Uterus (tissue), 3 donors: ENCODE measurements at regions not wholly inside any gene's neighbourhood (a gene's known extent, or its start where the extent isn't known, plus 50 kb on each side); places are given as distances from the start of the nearest gene placed in this dataset.

Experiments used
- DNase-seq, 2 donors: peaks; one replicate each; pipeline ENCODE4 v3.0.0-alpha.2; 2019 to 2020
- H3K27ac ChIP-seq, 2 donors: fragments of 200-600 bp; sonication (generic); 1 replicate in 1 of 2; 2 replicates in 1 of 2; pipeline ENCODE4 v1.5.1; 2016 to 2018
- H3K27me3 ChIP-seq, 2 donors: fragments of 200-600 bp; sonication (generic); one replicate each; pipeline ENCODE4 v1.5.1; 2018 to 2019; ENCODE audit warnings: control low read depth in 1 of 2
- H3K36me3 ChIP-seq, 2 donors: fragments of 200-600 bp; sonication (generic); one replicate each; pipeline ENCODE4 v1.5.1; 2019; ENCODE audit warnings: control low read depth in 1 of 2
- H3K4me1 ChIP-seq, 2 donors: fragments of 200-600 bp; sonication (generic); one replicate each; pipeline ENCODE4 v1.5.1; 2018 to 2019; ENCODE audit warnings: control low read depth in 1 of 2
- H3K4me3 ChIP-seq, 2 donors: fragments of 200-600 bp; sonication (generic); 1 replicate in 1 of 2; 2 replicates in 1 of 2; pipeline ENCODE4 v1.5.1; 2018 to 2019; ENCODE audit warnings: mild to moderate bottlenecking in 1 of 2
- H3K9me3 ChIP-seq, 2 donors: fragments of 200-600 bp; sonication (generic); one replicate each; pipeline ENCODE4 v1.5.1; 2019; ENCODE audit warnings: control low read depth in 1 of 2
- POLR2A ChIP-seq, 2 donors: fragments of 450-650 bp; IDR thresholded peaks; one replicate each; pipeline ENCODE4 v1.6.1; 2016; ENCODE audit warnings: antibody characterized with exemption in 2 of 2, mild to moderate bottlenecking in 1 of 2, moderate library complexity in 1 of 2
- intact Hi-C: fragments of 100-400 bp; cut with DNase I; formaldehyde crosslinking; loops from one replicate; pipeline ENCODE4 v1.15.1; 2023; ENCODE audit warnings: low total_unique reads
- TF ChIP-seq, protein P1 (sequence below), 4 experiments: fragments of 200-600 bp in 2 of 4; fragments of 450-650 bp in 2 of 4; sonication (generic) in 2 of 4; IDR thresholded peaks; one replicate each; pipeline ENCODE4 v1.5.1; 2016 to 2019; ENCODE audit warnings: antibody characterized with exemption in 4 of 4, mild to moderate bottlenecking in 2 of 4, moderate library complexity in 1 of 4
- donor health status: DM: yes; HTN: yes; CAD: no.

DNA sequence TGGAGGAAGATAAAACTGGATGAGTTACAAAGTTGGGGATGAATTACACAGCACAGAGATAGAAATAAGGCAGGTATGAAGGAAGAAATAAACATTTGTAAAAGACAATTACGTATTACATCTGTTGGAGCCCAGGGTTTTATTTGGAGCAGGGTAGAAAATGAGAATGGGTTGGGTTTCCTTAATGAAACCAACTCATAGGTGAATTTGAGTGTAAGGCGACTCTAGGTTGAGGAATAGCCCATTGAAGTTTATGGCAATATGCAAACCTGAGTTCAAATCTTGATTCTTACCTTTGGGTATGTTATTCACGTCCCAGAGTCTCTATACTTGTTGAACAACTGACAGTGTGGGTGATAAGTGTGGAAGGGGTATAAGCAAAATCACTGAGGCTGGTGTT lies 422.3 kb upstream of the WWC1 start:
- H3K36me3 ChIP-seq = no peaks in the 10 kb centered on the region
- no peak for DNase-seq
- no peaks in the 10 kb centered on the region for H3K27me3 ChIP-seq
- H3K4me1 ChIP-seq = no peaks in the 10 kb centered on the region
- H3K4me3 ChIP-seq = no peak overlapping the region
- H3K9me3 ChIP-seq = no peaks in the 10 kb centered on the region
- no peak overlapping the region for H3K27ac ChIP-seq
- TF ChIP-seq POLR2A (IDR thresholded peaks at IDR 0.05) = no peak
- TF ChIP-seq, protein P1, sequence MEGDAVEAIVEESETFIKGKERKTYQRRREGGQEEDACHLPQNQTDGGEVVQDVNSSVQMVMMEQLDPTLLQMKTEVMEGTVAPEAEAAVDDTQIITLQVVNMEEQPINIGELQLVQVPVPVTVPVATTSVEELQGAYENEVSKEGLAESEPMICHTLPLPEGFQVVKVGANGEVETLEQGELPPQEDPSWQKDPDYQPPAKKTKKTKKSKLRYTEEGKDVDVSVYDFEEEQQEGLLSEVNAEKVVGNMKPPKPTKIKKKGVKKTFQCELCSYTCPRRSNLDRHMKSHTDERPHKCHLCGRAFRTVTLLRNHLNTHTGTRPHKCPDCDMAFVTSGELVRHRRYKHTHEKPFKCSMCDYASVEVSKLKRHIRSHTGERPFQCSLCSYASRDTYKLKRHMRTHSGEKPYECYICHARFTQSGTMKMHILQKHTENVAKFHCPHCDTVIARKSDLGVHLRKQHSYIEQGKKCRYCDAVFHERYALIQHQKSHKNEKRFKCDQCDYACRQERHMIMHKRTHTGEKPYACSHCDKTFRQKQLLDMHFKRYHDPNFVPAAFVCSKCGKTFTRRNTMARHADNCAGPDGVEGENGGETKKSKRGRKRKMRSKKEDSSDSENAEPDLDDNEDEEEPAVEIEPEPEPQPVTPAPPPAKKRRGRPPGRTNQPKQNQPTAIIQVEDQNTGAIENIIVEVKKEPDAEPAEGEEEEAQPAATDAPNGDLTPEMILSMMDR (IDR thresholded peaks at IDR 0.05) = no peak
- intact Hi-C loops = no loop called here

DNA sequence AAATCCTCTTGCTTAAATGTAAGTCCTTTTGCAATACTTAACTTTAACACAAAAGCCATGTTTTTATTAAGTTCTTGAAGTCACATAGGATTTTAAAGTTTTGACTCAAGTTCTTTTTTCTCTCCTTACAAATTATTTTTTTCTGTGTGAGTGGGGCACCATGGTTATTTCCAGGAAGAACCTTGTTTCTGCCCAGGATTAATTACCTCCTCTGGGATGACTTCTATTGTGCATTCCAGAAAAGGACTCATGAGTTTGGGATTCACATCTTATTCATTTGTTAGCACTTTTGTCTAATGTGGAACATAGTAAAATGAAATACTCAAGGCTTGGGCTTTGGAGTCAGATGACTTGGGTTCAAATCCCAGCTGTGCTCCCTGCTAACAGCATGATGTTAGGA lies 421.4 kb upstream of the WWC1 start:
- no peak for TF ChIP-seq POLR2A (IDR thresholded peaks at IDR 0.05)
- TF ChIP-seq, protein P1 (IDR thresholded peaks at IDR 0.05) = no peak
- no peak for DNase-seq

DNA sequence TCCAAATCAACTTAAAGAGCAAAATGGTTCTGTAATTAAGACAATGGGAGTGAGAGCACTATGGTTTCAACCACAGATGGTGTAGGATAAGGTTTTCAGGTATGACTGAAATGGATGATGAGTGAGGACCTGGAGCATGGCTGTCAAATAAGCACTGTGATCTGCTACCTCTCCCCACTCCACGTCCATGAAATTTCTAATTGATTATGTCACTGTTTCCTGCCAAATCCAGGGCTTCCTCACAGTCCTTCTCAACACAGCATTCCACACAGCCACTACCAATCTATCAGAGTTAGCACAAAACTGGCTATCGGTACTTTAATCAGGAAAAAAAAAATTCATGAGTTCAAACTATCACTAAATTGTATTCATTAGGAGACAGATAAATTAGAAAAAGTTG lies 420.4 kb upstream of the WWC1 start:
- TF ChIP-seq POLR2A (IDR thresholded peaks at IDR 0.05) = no peak
- TF ChIP-seq, protein P1 (IDR thresholded peaks at IDR 0.05) = no peak

More for the DNA sequence above, 421.4 kb upstream of the WWC1 start:
- Histone ChIP-seq H3K27ac (no peak overlapping the region), H3K9me3 (no peaks in the 10 kb centered on the region), H3K36me3 (no peaks in the 10 kb centered on the region), H3K4me3 (no peak overlapping the region), H3K27me3 (no peaks in the 10 kb centered on the region), H3K4me1 (no peaks in the 10 kb centered on the region)
- intact Hi-C loops = no loop called here

DNA sequence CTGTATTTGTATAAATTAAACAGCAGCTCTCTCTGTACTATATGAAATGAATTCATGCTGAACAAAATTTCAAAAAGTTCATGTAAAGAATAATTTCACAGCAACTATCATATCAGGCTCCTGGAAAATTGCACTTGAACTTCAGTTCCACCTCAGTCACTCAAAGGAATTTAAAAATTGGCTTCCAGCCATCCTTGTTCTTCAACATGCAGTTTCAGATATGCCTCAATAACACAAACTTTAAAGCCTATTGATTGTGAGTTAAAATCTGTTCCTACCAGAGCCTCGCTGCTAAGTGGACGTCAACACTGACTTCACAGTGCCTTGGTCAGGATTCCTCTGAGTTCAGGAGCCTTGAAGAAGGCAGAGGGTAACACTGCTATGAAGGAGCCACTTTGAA lies 418.7 kb upstream of the WWC1 start:
- H3K4me1 ChIP-seq = no peaks in the 10 kb centered on the region
- no peaks in the 10 kb centered on the region for H3K9me3 ChIP-seq
- DNase-seq = no peak
- H3K27me3 ChIP-seq = no peaks in the 10 kb centered on the region
- no peaks in the 10 kb centered on the region for H3K36me3 ChIP-seq
- no peak overlapping the region for H3K27ac ChIP-seq
- H3K4me3 ChIP-seq = no peak overlapping the region
- intact Hi-C loops = no loop called here
- no peak for TF ChIP-seq POLR2A (IDR thresholded peaks at IDR 0.05)
- TF ChIP-seq, protein P1 (IDR thresholded peaks at IDR 0.05) = no peak

More for the DNA sequence above, 420.4 kb upstream of the WWC1 start:
- Histone ChIP-seq H3K36me3 (no peaks in the 10 kb centered on the region), H3K27me3 (no peaks in the 10 kb centered on the region), H3K27ac (no peak overlapping the region), H3K9me3 (no peaks in the 10 kb centered on the region), H3K4me3 (no peak overlapping the region), H3K4me1 (no peaks in the 10 kb centered on the region)
- intact Hi-C loops = no loop called here
- no peak for DNase-seq

DNA sequence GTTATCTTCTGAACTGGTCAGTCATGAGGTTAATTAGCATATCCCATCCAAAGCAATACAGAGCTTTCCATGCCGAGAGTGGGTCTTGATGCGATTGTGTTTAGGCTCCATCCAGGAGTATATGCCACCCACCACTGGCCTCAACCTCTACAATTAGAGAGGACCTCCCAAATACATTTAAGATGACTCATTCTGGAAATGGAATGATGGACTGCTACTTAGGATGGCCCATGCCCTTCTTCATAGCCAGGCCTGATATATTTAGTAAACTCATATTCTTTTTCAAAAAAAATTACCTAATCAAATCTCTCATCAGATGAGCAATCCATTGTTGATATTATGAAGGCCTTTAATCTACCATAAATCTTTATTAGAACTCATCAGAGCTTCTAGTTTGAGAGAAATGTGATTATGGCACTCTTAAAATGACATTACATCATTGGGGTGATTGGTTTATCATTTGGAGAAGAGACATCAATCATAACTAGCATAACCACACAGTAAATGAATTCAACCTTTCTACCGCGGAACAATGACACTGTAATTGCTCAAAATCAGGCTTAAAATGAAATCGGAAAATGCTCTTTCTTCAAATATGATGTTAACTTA lies 414.2 kb upstream of the WWC1 start:
- Histone ChIP-seq H3K27me3 (no peaks in the 10 kb centered on the region), H3K9me3 (no peaks in the 10 kb centered on the region), H3K4me1 (no peaks in the 10 kb centered on the region), H3K36me3 (no peaks in the 10 kb centered on the region), H3K4me3 (no peak overlapping the region), H3K27ac (no peak overlapping the region)
- intact Hi-C loops = no loop called here
- no peak for TF ChIP-seq POLR2A (IDR thresholded peaks at IDR 0.05)
- TF ChIP-seq, protein P1 (IDR thresholded peaks at IDR 0.05) = no peak
- no peak for DNase-seq
